ENCODE measurements at regions not wholly inside any gene's neighbourhood (a gene's known extent, or its start where the extent isn't known, plus 50 kb on each side); places are given as distances from the start of the nearest gene placed in this dataset.

DNA sequence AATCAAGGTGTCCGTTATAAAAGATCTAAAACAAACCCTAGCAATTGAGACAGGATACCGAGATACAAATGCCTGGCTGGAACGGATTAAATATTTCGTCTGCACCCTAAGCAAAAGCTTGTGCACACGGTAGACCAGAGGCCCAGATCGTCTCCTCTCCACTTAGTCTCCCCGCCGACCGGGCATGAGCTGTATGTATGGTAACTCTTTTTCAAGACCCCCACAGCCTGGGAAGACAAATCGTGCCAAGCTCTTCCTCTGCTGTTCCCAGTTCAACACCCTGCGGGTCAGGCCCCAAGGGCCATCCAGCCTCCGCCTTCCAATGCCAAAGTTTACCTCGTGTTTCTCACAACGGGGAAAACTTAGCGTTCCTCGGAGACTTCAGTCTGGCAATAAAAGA, 285.7 kb upstream of the GALNT17 start:
- Mint-ChIP-seq H3K4me3 (no peak overlapping the region), H3K4me1 (no peaks in the 10 kb centered on the region), H3K9me3 (peaks cover 29% of the 10 kb centered on the region), H3K27ac (no peak overlapping the region), H3K27me3 (no peaks in the 10 kb centered on the region), H3K36me3 (no peaks in the 10 kb centered on the region)
- DNase-seq (no peak), ATAC-seq (ENCODE audit: low read depth) (no peak)
- POLR2A ChIA-PET, result no interaction called here

DNA sequence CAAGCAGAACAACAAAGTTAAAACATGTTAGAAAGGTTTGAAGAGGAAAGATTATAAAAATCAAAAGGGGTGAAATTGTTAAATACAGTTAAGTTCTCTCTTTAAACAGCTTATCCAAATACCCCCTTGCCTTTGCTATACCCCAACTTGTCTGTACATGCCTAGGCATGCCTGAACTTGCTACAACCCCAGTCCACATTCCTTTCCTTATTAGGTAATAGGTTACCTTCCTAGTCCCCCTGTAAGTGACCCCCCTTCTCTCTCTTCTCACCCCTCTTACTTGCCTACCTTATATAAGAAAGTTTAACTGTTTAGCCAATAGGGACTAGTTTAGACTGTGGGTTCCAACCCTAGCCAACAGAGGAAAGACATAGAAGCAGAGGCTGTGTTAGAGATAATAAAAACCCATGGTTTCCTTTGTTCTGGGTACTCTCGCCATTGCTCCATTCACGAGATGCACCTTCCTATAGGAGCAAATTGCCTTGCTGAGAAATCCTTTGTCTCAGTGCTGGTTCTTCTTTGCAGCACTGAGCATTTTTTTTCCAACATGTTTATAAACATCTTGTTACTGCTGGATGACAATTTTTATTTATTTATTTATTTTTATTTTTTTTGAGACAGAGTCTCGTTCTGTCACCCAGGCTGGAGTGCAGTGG, 282.2 kb upstream of the GALNT17 start:
- H3K36me3 Mint-ChIP-seq, result no peaks in the 10 kb centered on the region
- H3K9me3 Mint-ChIP-seq, result peaks cover 22% of the 10 kb centered on the region
- H3K4me1 Mint-ChIP-seq, result no peaks in the 10 kb centered on the region
- H3K4me3 Mint-ChIP-seq, result no peak overlapping the region
- no peak for ATAC-seq (ENCODE audit: low read depth)
- no peaks in the 10 kb centered on the region for H3K27me3 Mint-ChIP-seq
- no peak for DNase-seq
- no peak overlapping the region for H3K27ac Mint-ChIP-seq
- POLR2A ChIA-PET, result interaction anchor here (0.6 kb wide), 1 partner anchor 273 kb away, joined by 3 read pairs; no protein-coding TSS in a partner anchor

DNA sequence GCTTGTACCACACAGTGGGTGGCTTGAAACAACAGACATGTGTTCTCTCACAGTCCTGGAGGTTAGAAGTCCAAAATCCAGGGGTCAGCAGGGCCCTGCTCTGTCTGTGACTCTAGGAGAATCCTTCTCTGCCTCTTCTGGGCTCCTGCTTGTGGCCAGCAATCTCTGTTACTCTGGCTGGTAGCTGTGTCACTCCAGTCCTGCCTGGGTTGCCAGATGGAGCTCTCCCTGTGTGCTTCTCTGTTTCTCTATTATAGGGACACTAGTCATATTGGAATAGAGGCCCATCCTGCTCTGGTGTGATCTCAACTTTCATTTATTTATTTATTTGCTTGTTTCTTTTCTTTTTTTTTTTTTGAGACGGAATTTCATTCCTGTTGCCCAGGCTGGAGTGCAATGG, 276.6 kb upstream of the GALNT17 start:
- H3K4me1 Mint-ChIP-seq, result no peaks in the 10 kb centered on the region
- H3K27me3 Mint-ChIP-seq, result no peaks in the 10 kb centered on the region
- DNase-seq, result no peak
- H3K36me3 Mint-ChIP-seq, result no peaks in the 10 kb centered on the region
- H3K27ac Mint-ChIP-seq, result no peak overlapping the region
- POLR2A ChIA-PET, result no interaction called here
- H3K9me3 Mint-ChIP-seq, result peaks cover 2% of the 10 kb centered on the region
- ATAC-seq (ENCODE audit: low read depth), result no peak
- H3K4me3 Mint-ChIP-seq, result no peak overlapping the region

DNA sequence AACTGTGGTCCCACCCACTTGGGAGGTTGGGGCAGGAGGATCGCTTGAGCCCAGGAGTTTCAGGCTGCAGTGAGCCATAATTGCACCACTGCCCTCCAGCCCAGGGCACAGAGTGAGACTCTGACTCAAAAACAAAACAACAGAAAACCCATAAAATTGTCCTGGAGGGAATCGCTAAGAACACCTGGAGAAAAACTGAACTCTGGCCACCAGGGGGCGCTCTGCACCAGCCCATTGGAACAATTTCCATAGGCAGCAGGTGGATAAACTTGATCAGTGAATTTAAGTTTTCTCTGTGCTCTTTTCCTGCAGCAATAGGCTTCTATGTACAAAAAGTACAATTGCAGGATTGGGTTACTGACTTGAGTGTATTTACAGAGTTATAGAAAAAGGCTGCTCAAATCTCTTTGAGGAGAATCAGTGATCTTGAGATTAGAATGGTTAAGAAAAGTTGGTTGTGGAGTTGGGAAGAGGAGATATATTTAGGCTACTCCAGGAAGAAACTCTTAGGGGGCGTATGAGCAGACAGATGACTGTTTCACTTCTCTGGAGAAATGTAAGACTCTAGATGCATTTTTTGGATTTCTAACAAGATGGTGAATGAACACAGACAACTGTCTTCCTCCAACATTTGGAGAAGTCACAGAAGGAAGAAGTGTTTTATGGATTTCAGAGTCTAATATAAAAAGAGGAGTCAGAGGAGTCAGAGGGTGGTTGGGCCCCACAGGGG, 274.9 kb upstream of the GALNT17 start:
- DNase-seq (peak; percentile 65), ATAC-seq (ENCODE audit: low read depth) (no peak)
- POLR2A ChIA-PET, result no interaction called here
- peaks cover 2% of the 10 kb centered on the region for H3K9me3 Mint-ChIP-seq
- no peak overlapping the region for H3K4me3 Mint-ChIP-seq
- no peaks in the 10 kb centered on the region for H3K4me1 Mint-ChIP-seq
- no peaks in the 10 kb centered on the region for H3K36me3 Mint-ChIP-seq
- H3K27me3 Mint-ChIP-seq, result no peaks in the 10 kb centered on the region
- H3K27ac Mint-ChIP-seq, result no peak overlapping the region

DNA sequence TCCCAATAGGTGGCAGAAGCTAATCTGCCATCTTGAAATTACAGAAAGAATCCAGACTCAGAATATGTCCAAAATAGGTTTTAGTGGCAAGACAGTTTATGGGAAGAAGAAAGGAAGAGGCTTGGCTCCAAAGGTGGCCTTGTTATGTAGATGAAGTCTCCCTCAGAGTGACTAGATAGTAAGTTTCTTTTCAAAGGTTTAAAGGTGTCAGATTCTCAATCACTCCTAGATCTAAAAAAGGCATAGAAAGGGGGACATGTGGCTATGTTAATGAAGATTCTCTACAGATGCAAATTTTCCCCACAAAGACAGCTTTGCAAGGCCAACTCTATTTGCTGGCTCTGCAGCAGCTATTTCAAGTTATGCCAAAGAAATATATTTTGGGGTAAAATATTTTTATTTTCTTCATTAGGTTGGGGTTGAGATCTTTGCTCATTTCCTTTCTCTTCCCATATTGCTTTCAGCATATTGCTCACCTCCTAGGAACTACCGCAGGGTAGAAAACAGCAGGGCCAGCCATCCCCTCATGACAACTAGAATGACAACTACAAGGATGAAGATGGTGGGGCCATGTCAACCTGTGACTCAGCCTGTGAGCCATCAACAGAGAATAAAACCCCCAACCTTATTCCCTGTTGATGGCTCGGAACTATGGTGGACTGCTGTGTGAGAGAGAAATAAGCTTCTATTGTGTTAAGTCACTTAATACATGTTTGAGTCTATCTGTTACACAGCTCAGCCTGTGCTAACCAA, 274.0 kb upstream of the GALNT17 start:
- no peaks in the 10 kb centered on the region for H3K27me3 Mint-ChIP-seq
- no peak for ATAC-seq (ENCODE audit: low read depth)
- H3K36me3 Mint-ChIP-seq, result no peaks in the 10 kb centered on the region
- H3K4me1 Mint-ChIP-seq, result no peaks in the 10 kb centered on the region
- DNase-seq, result no peak
- POLR2A ChIA-PET, result no interaction called here
- no peak overlapping the region for H3K27ac Mint-ChIP-seq
- H3K4me3 Mint-ChIP-seq, result no peak overlapping the region
- peaks cover 2% of the 10 kb centered on the region for H3K9me3 Mint-ChIP-seq

DNA sequence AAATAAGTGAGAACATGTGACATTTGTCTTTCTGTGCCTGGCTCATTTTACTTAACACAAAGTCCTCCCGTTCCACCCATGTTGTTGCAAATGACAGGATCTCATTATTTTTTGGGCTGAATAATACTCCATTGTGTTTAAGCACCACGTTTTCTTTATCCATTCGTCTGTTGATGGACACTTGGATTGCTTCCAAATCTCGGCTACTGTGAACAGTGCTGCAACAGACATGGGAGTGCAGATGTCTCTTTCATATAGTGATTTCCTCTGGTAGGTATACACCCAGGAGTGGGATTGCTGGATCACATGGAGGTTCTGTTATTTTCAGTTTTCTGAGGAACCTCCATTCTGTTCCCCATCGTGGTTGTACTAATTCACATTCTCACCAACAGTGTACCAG, 264.4 kb upstream of the GALNT17 start:
- H3K9me3 Mint-ChIP-seq, result peaks cover 9% of the 10 kb centered on the region
- ATAC-seq (ENCODE audit: low read depth) (no peak), DNase-seq (no peak)
- H3K4me1 Mint-ChIP-seq, result no peaks in the 10 kb centered on the region
- POLR2A ChIA-PET, result no interaction called here
- no peaks in the 10 kb centered on the region for H3K27me3 Mint-ChIP-seq
- H3K4me3 Mint-ChIP-seq, result no peak overlapping the region
- H3K27ac Mint-ChIP-seq, result no peak overlapping the region
- H3K36me3 Mint-ChIP-seq, result no peaks in the 10 kb centered on the region

DNA sequence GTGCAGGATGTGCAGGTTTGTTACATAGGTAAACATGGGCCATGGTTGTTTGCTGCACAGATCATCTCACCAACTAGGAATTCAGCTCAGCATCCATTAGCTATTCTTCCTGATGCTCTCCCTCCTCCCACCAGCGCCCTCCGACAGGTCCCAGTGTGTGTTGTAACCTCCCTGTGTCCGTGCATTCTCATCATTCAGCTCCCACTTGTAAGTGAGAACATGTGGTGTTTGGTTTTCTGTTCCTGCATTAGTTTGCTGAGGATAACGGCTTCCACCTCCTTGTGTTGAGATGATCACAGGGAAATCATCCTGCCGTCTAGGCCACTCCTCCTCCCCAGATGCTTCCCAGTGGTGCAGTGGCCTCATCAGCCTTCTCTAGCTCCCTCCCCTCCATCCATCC, 261.6 kb upstream of the GALNT17 start:
- Mint-ChIP-seq H3K9me3 (peaks cover 5% of the 10 kb centered on the region), H3K4me3 (no peak overlapping the region)
- POLR2A ChIA-PET, result interaction anchor here (0.5 kb wide), 1 partner anchor 21 kb away, joined by 3 read pairs; no protein-coding TSS in a partner anchor

DNA sequence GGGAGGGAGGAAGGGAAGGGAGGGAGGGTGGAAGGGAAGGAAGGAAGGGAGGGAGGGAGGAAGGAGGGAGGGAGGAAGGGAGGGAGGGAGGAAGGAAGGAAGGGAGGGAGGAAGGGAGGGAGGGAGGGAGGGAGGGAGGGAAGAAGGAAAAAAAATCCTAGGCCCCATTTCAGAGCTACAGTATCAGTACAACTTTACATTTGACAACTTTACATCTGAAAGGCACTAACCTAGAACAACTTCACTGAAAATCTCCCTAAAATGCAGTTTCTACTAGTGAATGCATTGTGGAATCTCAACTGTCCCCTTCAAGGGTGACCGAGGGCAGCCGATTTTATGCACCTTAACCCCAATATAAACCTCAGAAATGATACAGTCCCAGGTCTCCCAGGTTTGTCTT, 259.8 kb upstream of the GALNT17 start:
- no peak for ATAC-seq (ENCODE audit: low read depth)
- DNase-seq, result no peak
- H3K4me1 Mint-ChIP-seq, result no peaks in the 10 kb centered on the region
- no peaks in the 10 kb centered on the region for H3K27me3 Mint-ChIP-seq
- H3K4me3 Mint-ChIP-seq, result no peak overlapping the region
- POLR2A ChIA-PET, result no interaction called here
- H3K9me3 Mint-ChIP-seq, result peaks cover 9% of the 10 kb centered on the region
- H3K27ac Mint-ChIP-seq, result no peak overlapping the region
- H3K36me3 Mint-ChIP-seq, result no peaks in the 10 kb centered on the region

More for the DNA sequence above, 261.6 kb upstream of the GALNT17 start:
- no peaks in the 10 kb centered on the region for H3K36me3 Mint-ChIP-seq
- no peak for DNase-seq
- no peak for ATAC-seq (ENCODE audit: low read depth)
- no peaks in the 10 kb centered on the region for H3K27me3 Mint-ChIP-seq
- H3K4me1 Mint-ChIP-seq, result no peaks in the 10 kb centered on the region
- no peak overlapping the region for H3K27ac Mint-ChIP-seq

DNA sequence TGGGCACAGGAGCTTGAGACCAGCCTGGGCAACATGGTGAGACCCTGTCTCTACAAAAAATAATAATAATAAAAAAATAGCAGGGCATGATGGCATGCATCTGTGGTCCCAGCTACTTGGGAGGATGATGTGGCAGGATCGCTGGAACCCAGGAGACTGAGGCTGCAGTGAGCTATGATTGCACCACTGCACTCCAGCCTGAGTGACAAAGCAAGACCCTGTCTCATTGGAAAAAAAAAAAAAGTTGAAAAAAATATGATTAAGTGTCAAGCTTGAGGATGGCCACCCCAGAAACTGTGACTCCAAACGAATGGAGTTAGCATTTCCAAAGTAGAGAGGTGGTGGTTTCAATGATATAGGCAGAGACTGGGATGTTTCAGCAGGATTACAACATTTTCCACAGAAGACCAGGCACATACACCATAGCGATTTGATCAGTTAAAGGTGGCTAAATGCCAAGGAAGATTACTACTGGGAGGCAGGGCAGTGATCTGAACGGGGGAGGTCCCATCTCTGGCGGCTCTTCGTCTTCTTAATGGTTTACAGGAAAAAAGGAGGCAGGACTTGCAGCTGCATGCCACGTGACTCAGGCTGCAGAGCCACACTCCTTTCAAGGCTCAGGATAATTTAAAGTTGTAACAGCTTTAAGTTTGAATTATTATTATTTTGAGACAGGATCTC, 250.6 kb upstream of the GALNT17 start:
- ATAC-seq (ENCODE audit: low read depth), result no peak
- H3K36me3 Mint-ChIP-seq, result no peaks in the 10 kb centered on the region
- POLR2A ChIA-PET, result no interaction called here
- peaks cover 15% of the 10 kb centered on the region for H3K9me3 Mint-ChIP-seq
- H3K4me1 Mint-ChIP-seq, result no peaks in the 10 kb centered on the region
- H3K4me3 Mint-ChIP-seq, result no peak overlapping the region
- no peak overlapping the region for H3K27ac Mint-ChIP-seq
- DNase-seq, result no peak
- H3K27me3 Mint-ChIP-seq, result no peaks in the 10 kb centered on the region

DNA sequence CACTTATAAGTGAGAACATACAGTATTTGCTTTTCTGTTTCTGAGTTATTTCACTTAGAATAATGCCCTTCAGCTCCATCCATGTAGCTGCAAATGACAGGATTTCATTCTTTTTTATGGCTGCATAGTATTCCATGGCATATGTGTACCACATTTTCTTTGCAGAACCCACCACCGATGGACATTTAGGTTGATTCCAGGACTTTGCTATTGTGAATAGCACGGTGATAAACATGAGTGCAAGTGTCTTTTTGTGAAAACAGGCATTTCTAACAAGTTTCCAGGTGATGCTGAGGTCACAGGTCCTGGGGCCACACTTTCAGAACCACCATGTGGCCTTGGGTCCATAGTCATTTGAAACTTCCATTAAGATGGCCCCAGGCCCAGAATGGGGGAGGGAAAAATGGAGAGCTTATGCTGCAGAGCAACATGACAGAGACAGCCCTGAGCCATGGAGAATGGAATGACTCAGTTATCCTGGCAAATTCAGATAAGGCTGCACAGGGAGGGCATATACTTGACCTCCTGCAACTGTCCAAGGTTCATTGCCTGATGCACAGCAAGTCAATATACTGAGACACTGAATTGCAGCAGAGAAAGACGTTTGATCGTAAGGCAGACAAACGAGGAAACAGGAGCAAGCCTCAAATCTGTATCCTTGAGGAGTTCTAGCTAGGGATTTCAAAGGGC, 248.0 kb upstream of the GALNT17 start:
- no peak overlapping the region for H3K4me3 Mint-ChIP-seq
- DNase-seq, result no peak
- H3K27ac Mint-ChIP-seq, result no peak overlapping the region
- ATAC-seq (ENCODE audit: low read depth), result no peak
- H3K27me3 Mint-ChIP-seq, result no peaks in the 10 kb centered on the region
- H3K36me3 Mint-ChIP-seq, result no peaks in the 10 kb centered on the region
- POLR2A ChIA-PET, result no interaction called here
- peaks cover 14% of the 10 kb centered on the region for H3K9me3 Mint-ChIP-seq
- no peaks in the 10 kb centered on the region for H3K4me1 Mint-ChIP-seq

DNA sequence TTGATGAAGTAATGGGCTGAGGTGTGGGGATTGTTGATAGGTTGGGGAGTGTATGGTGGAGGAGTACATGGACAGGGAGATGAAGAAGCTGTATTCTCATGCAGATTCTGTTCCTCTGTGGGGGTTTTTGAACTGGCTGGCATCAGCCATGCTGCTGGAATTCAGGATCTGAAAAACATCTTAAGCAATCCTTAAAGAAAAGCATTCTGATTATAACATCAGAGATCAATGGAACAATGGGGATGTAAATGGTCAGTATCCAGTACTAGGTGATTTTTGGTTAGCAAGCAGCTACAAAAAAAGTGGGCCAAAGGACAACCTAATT, 247.5 kb upstream of the GALNT17 start:
- no peaks in the 10 kb centered on the region for H3K36me3 Mint-ChIP-seq
- DNase-seq (no peak), ATAC-seq (ENCODE audit: low read depth) (no peak)
- no peak overlapping the region for H3K27ac Mint-ChIP-seq
- POLR2A ChIA-PET, result no interaction called here
- H3K4me1 Mint-ChIP-seq, result no peaks in the 10 kb centered on the region
- peaks cover 16% of the 10 kb centered on the region for H3K9me3 Mint-ChIP-seq
- H3K27me3 Mint-ChIP-seq, result no peaks in the 10 kb centered on the region
- no peak overlapping the region for H3K4me3 Mint-ChIP-seq

DNA sequence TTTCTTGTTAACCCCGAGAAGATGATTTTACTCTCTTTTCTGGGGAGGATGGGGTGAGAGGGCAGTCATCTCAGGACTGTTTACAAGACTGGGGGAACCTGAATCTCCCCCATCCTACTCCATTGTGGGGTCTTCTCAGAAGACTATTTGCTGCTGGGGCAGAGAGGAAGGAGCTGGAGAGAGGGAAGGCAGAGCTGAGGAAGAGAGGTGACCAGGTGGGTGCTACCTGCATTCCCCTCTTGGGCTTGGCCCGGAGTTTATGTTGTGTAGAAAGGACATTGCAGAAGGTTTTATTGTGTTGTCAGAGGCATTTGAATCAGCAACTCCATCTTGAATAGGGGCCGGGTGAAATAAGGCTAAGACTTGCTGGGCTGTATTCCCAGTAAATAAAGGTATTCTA, 247.1 kb upstream of the GALNT17 start:
- ATAC-seq (ENCODE audit: low read depth), result no peak
- Mint-ChIP-seq H3K4me3 (no peak overlapping the region), H3K9me3 (peaks cover 19% of the 10 kb centered on the region), H3K36me3 (no peaks in the 10 kb centered on the region), H3K4me1 (no peaks in the 10 kb centered on the region), H3K27ac (no peak overlapping the region), H3K27me3 (no peaks in the 10 kb centered on the region)
- POLR2A ChIA-PET, result no interaction called here
- no peak for DNase-seq

DNA sequence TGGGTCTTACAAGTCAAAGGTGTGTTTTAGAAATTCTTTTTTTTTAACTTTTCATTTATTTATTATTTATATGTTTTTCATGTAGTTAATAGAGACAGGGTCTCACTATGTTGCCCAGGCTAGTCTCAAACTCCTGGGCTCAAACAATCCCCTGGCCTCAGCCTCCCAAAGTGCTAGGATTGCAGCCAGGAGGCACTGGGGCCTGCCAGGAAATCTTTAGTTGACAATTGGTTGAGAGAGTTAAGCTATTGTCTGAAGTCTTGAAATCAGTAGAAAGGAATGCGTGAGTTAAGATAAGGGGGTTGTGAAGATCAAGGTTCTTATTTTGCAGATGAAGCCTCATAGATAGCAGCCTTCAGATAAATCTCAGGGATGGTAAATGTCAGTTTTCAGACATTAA, 245.4 kb upstream of the GALNT17 start:
- H3K4me1 Mint-ChIP-seq, result no peaks in the 10 kb centered on the region
- no peaks in the 10 kb centered on the region for H3K36me3 Mint-ChIP-seq
- H3K4me3 Mint-ChIP-seq, result no peak overlapping the region
- no peaks in the 10 kb centered on the region for H3K27me3 Mint-ChIP-seq
- DNase-seq (no peak), ATAC-seq (ENCODE audit: low read depth) (no peak)
- H3K9me3 Mint-ChIP-seq, result peaks cover 18% of the 10 kb centered on the region
- POLR2A ChIA-PET, result no interaction called here
- H3K27ac Mint-ChIP-seq, result no peak overlapping the region

All from activated naive CD8-positive, alpha-beta T cell treated with anti-CD3 and anti-CD28 coated beads, Interleukin-2, amount 10 ng/mL, durations not matched to agents 7 days and 5 days (primary cell).